Gastroesophageal sphincter (tissue), 3 donors: ENCODE measurements at regions not wholly inside any gene's neighbourhood (a gene's known extent, or its start where the extent isn't known, plus 50 kb on each side); places are given as distances from the start of the nearest gene placed in this dataset.

Source experiments
- CTCF ChIP-seq, 4 experiments: fragments of 200-600 bp in 2 of 4; fragments of 450-650 bp in 2 of 4; sonication (generic) in 1 of 4; IDR thresholded peaks; one replicate each; pipeline ENCODE4 v1.5.1; 2017 to 2019; ENCODE audit warnings: antibody characterized with exemption in 4 of 4, mild to moderate bottlenecking in 2 of 4, moderate library complexity in 2 of 4
- EP300 ChIP-seq: sonication (generic); formaldehyde crosslinking; IDR thresholded peaks from one replicate; pipeline ENCODE4 v1.6.1; 2017; ENCODE audit warnings: antibody characterized with exemption, mild to moderate bottlenecking
- POLR2A ChIP-seq, 2 donors: fragments of 450-650 bp; IDR thresholded peaks; one replicate each; pipeline ENCODE4 v1.6.1; 2017; ENCODE audit warnings: antibody characterized with exemption in 2 of 2, mild to moderate bottlenecking in 2 of 2, moderate library complexity in 1 of 2
- POLR2AphosphoS5 ChIP-seq: sonication (generic); formaldehyde crosslinking; IDR thresholded peaks from one replicate; pipeline ENCODE4 v1.6.1; 2017; ENCODE audit warnings: antibody characterized with exemption

GRCh38 chr7:26486153-26486552 lies 194.5 kb downstream of the SNX10 start:
- TF ChIP-seq CTCF (IDR thresholded peaks at IDR 0.05) (no peak), POLR2A (IDR thresholded peaks at IDR 0.05) (no peak), EP300 (no peak), POLR2AphosphoS5 (no peak)
